Heart left ventricle (tissue), 16 donors: ENCODE measurements at regions not wholly inside any gene's neighbourhood (a gene's known extent, or its start where the extent isn't known, plus 50 kb on each side); places are given as distances from the start of the nearest gene placed in this dataset.

Source experiments
- ATAC-seq, 4 donors: fragments of 200-7000 bp; cut with Tn5 transposase; one replicate each; pipeline ENCODE4 v1.9.1; 2020 to 2022; ENCODE audit warnings: moderate library complexity in 4 of 4, mild to moderate bottlenecking in 3 of 4, moderate number of reproducible peaks in 1 of 4
- DNase-seq, 5 donors: peaks; one replicate each; pipeline ENCODE4 v3.0.0-alpha.2; 2020
- H3K27ac ChIP-seq, 12 donors: fragments of 200-600 bp; sonication (generic) in 4 of 12; one replicate each; pipeline versions ENCODE4 v1.5.0 to v1.8.0; 2016 to 2022; ENCODE audit warnings: mild to moderate bottlenecking in 2 of 12
- H3K27me3 ChIP-seq, 9 donors: fragments of 200-600 bp; sonication (generic) in 2 of 9; one replicate each; pipeline versions ENCODE4 v1.5.1 to v1.8.0; 2016 to 2022; ENCODE audit warnings: mild to moderate bottlenecking in 3 of 9
- H3K36me3 ChIP-seq, 9 donors: fragments of 200-600 bp; sonication (generic) in 2 of 9; one replicate each; pipeline versions ENCODE4 v1.5.0 to v1.8.0; 2018 to 2022; ENCODE audit warnings: mild to moderate bottlenecking in 2 of 9
- H3K4me1 ChIP-seq, 12 donors: fragments of 200-600 bp; sonication (generic) in 4 of 12; one replicate each; pipeline versions ENCODE4 v1.5.0 to v1.8.0; 2016 to 2022; ENCODE audit warnings: mild to moderate bottlenecking in 3 of 12
- H3K4me3 ChIP-seq, 12 donors: fragments of 200-600 bp; sonication (generic) in 4 of 12; one replicate each; pipeline versions ENCODE4 v1.5.0 to v1.8.0; 2017 to 2022; ENCODE audit warnings: mild to moderate bottlenecking in 9 of 12, moderate library complexity in 4 of 12
- H3K9me3 ChIP-seq, 12 donors: fragments of 200-600 bp; sonication (generic) in 4 of 12; one replicate each; pipeline versions ENCODE4 v1.5.0 to v1.8.0; 2016 to 2022; ENCODE audit warnings: mild to moderate bottlenecking in 1 of 12
- CTCF ChIP-seq, 12 donors: fragments of 200-600 bp; sonication (generic) in 4 of 12; IDR thresholded peaks; one replicate each; pipeline versions ENCODE4 v1.5.0 to v1.8.0; 2018 to 2022; ENCODE audit warnings: antibody characterized with exemption in 12 of 12, mild to moderate bottlenecking in 5 of 12
- POLR2A ChIP-seq, 2 donors: fragments of 450-650 bp; IDR thresholded peaks; one replicate each; pipeline ENCODE4 v1.6.1; 2017; ENCODE audit warnings: antibody characterized with exemption in 2 of 2, mild to moderate bottlenecking in 2 of 2, moderate library complexity in 2 of 2
- WGBS, 4 donors: extraction: QIAGEN DNeasy Blood & Tissue Kit in 2 of 4; methylation state at CpG; one replicate each; pipeline versions ENCODE4 v1.1.5 to v1.1.7; 2013 to 2018; 5-methylcytosine and 5-hydroxymethylcytosine counted together
- intact Hi-C, 10 donors: fragments of 100-400 bp; cut with DNase I; formaldehyde crosslinking; loops; one replicate each; pipeline versions ENCODE4 v1.11.1 to v1.14.2; 2022
- donor health status: ischemic (EF 13 %, LVEDD 7.1; RV severe dilation, severe dysfunction).
- donor health status: healthy with polysubstance abuse.
- donor health status: DM: no; HTN: yes; CAD: no.
- donor health status: DM: no; HTN: no; CAD: no.
- donor health status: ischemic (EF 25% LVEDD 6.9; RV normal size, moderate dysfunction).
- donor health status: ischemic (EF 25% LVEDD 5.7; RV mildly dilated, moderate dysfunction).
- donor health status: healthy.
- donor health status: DM: yes; HTN: yes; CAD: no.
- donor health status: ischemic (EF 35%, LVEDD 5.7; RV mildly dilated, moderate dysfunction).
- donor health status: nonischemic (EF 11% LVEDD 7.7; RV severe dilation, severe dysfunction).
- donor health status: DM: yes; HTN: yes; CAD: no.
- donor health status: PGD.
- donor health status: ischemic (EF 29% LVEDD 5.4; RV normal size, mild dysfunction).
- donor health status: nonischemic (EF 23%, LVEDD 6.1; RV moderate dilation, normal function).

- H3K36me3 ChIP-seq = no peaks in the 10 kb centered on the region
- DNase-seq (no peak), ATAC-seq (no peak)
- no peaks in the 10 kb centered on the region for H3K27me3 ChIP-seq
- no peaks in the 10 kb centered on the region for H3K9me3 ChIP-seq
- intact Hi-C loops = no loop called here
- WGBS, 4 donors = 29 to 43% (median 31%) methylated on average over 6 to 12 of the region's 12 CpGs
- no peaks in the 10 kb centered on the region for H3K4me1 ChIP-seq
- H3K27ac ChIP-seq = no peak overlapping the region
- no peak overlapping the region for H3K4me3 ChIP-seq
- no peak for TF ChIP-seq CTCF (IDR thresholded peaks at IDR 0.05)
- no peak for TF ChIP-seq POLR2A (IDR thresholded peaks at IDR 0.05)
Measured at GRCh38 chr15:23912191-23912590, 225.1 kb upstream of the NDN start.

GRCh38 chr15:23913081-23913480, 226.0 kb upstream of the NDN start:
- WGBS, 4 donors = 61 to 69% (median 66%) methylated on average over 5 of the region's 5 CpGs
- no peaks in the 10 kb centered on the region for H3K4me1 ChIP-seq
- ATAC-seq (no peak), DNase-seq (no peak)
- H3K27ac ChIP-seq = no peak overlapping the region
- TF ChIP-seq CTCF (IDR thresholded peaks at IDR 0.05) = no peak
- no peak for TF ChIP-seq POLR2A (IDR thresholded peaks at IDR 0.05)
- no peaks in the 10 kb centered on the region for H3K9me3 ChIP-seq
- H3K4me3 ChIP-seq = no peak overlapping the region
- H3K36me3 ChIP-seq = no peaks in the 10 kb centered on the region
- intact Hi-C loops = no loop called here
- H3K27me3 ChIP-seq = no peaks in the 10 kb centered on the region

- Histone ChIP-seq H3K36me3 (no peaks in the 10 kb centered on the region), H3K4me3 (no peak overlapping the region), H3K27ac (no peak overlapping the region), H3K27me3 (no peaks in the 10 kb centered on the region), H3K4me1 (no peaks in the 10 kb centered on the region), H3K9me3 (no peaks in the 10 kb centered on the region)
- no peak for TF ChIP-seq POLR2A (IDR thresholded peaks at IDR 0.05)
- TF ChIP-seq CTCF (IDR thresholded peaks at IDR 0.05) = no peak
- DNase-seq (no peak), ATAC-seq (no peak)
- whole genome bisulfite sequencing, 4 donors = 59 to 77% (median 65%) methylated on average over 1 of the region's 1 CpG
- intact Hi-C loops = no loop called here
Measured at GRCh38 chr15:23913635-23914034, 226.5 kb upstream of the NDN start.

- WGBS, 4 donors = 62 to 73% (median 68%) methylated on average over 3 of the region's 3 CpGs
- intact Hi-C loops = loop anchor here in 1 of 10 donors (5.0 kb wide), 1 partner anchor 127 kb away; no protein-coding TSS in a partner anchor
- no peak overlapping the region for H3K27ac ChIP-seq
- no peaks in the 10 kb centered on the region for H3K36me3 ChIP-seq
- no peaks in the 10 kb centered on the region for H3K4me1 ChIP-seq
- no peaks in the 10 kb centered on the region for H3K27me3 ChIP-seq
- peaks cover 0 to 4% (median 0%) of the 10 kb centered on the region in 12 donors for H3K9me3 ChIP-seq
- TF ChIP-seq CTCF (IDR thresholded peaks at IDR 0.05) = no peak
- no peak for TF ChIP-seq POLR2A (IDR thresholded peaks at IDR 0.05)
- ATAC-seq (no peak), DNase-seq (no peak)
- H3K4me3 ChIP-seq = no peak overlapping the region
Measured at GRCh38 chr15:23924686-23925085, 237.6 kb upstream of the NDN start.
